ENCODE measurements at regions not wholly inside any gene's neighbourhood (a gene's known extent, or its start where the extent isn't known, plus 50 kb on each side); places are given as distances from the start of the nearest gene placed in this dataset.

DNA sequence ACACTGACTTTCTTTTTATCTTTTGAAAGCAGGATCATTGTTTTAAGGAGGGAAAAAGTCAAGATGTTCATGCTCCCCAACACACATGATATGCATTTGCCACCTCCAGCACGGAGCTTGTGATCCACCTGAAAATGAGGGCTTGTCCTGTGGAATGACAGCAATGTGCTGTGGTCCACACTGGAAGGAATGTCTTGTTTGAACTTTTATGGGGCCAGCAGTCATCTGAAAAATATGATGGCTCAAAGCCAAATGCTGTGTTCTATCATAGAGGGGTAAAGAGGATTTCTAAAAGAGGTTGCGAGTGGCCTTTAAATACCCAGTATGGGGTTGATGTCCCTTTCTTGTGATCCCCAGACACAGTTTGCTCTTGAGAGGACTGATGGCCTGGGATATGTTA, 226.5 kb upstream of the SPRED2 start:
- no peaks in the 10 kb centered on the region for H3K36me3 ChIP-seq
- no peak overlapping the region for H3K4me3 ChIP-seq
- ATAC-seq (ENCODE audit: insufficient number of reproducible peaks, low FRiP score, low read depth) = no peak
- H3K27ac ChIP-seq = no peak overlapping the region
- peaks cover 0 to 9% of the 10 kb centered on the region in 2 donors for H3K4me1 ChIP-seq (ENCODE audit: control insufficient read depth in 1 of 2, low read depth in 2 of 2)
- TF ChIP-seq, protein P1, sequence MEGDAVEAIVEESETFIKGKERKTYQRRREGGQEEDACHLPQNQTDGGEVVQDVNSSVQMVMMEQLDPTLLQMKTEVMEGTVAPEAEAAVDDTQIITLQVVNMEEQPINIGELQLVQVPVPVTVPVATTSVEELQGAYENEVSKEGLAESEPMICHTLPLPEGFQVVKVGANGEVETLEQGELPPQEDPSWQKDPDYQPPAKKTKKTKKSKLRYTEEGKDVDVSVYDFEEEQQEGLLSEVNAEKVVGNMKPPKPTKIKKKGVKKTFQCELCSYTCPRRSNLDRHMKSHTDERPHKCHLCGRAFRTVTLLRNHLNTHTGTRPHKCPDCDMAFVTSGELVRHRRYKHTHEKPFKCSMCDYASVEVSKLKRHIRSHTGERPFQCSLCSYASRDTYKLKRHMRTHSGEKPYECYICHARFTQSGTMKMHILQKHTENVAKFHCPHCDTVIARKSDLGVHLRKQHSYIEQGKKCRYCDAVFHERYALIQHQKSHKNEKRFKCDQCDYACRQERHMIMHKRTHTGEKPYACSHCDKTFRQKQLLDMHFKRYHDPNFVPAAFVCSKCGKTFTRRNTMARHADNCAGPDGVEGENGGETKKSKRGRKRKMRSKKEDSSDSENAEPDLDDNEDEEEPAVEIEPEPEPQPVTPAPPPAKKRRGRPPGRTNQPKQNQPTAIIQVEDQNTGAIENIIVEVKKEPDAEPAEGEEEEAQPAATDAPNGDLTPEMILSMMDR (IDR thresholded peaks at IDR 0.05) = no peak
- no peak for DNase-seq (ENCODE audit: low spot score)
- H3K27me3 ChIP-seq (replicated peaks; ENCODE audit: insufficient read depth) = no peaks in the 10 kb centered on the region
- no peaks in the 10 kb centered on the region for H3K9me3 ChIP-seq

DNA sequence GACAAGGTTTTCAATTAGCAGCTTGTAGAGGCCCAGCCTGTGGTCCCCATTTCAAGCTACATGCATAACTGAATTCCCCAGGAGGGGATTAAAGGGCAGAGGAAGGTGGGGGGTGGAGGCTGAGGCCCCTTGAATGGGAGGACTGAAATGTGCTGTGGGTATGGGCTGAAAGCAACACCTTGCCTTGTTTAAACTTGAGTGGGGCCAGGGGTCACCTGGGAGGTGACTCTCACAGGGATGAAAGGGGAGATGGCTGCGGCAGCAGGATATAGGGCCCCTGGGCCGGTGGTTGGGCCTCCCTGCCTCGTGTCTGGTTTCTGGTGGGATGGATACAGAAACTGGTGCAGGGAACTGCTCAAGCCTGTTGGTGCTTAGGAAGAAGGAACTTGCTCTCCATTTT, 225.9 kb upstream of the SPRED2 start:
- ATAC-seq (ENCODE audit: insufficient number of reproducible peaks, low FRiP score, low read depth) (no peak), DNase-seq (ENCODE audit: low spot score) (no peak)
- H3K36me3 ChIP-seq = no peaks in the 10 kb centered on the region
- no peaks in the 10 kb centered on the region for H3K9me3 ChIP-seq
- H3K4me1 ChIP-seq (ENCODE audit: control insufficient read depth in 1 of 2, low read depth in 2 of 2) = peaks cover 0 to 9% of the 10 kb centered on the region in 2 donors
- no peaks in the 10 kb centered on the region for H3K27me3 ChIP-seq (replicated peaks; ENCODE audit: insufficient read depth)
- H3K4me3 ChIP-seq = no peak overlapping the region
- no peak overlapping the region for H3K27ac ChIP-seq
- TF ChIP-seq, protein P1 (IDR thresholded peaks at IDR 0.05) = no peak

DNA sequence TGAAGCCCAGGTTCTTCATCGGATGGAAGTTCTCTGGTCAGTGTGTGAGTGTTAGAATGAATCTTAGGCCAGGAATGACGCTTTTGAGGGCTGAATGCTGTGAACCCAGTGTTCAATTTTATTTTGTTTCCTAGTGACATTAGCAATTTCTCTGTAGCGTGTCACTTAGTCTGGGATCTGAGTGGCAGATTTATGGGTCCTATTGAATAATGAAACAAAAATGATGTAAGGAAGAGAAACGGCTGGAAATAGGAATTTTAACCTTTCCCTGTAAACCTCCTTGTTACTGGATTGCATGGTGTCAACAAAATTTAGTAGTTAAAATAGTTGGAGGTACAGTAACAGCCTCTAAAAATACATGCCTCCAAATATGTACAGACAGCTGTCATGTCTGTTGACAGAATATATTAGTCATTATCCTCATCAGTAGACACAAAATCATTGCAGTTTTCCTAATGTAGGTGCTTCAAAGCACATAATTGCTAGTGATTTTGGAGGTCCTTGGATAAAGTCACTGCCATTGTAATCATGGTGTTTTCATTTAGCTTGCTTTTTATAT, 223.8 kb upstream of the SPRED2 start:
- Histone ChIP-seq H3K27me3 (replicated peaks; ENCODE audit: insufficient read depth) (no peaks in the 10 kb centered on the region), H3K4me1 (ENCODE audit: control insufficient read depth in 1 of 2, low read depth in 2 of 2) (no peaks in the 10 kb centered on the region), H3K4me3 (no peak overlapping the region), H3K36me3 (no peaks in the 10 kb centered on the region), H3K9me3 (no peaks in the 10 kb centered on the region), H3K27ac (no peak overlapping the region)
- DNase-seq (ENCODE audit: low spot score) (no peak), ATAC-seq (ENCODE audit: insufficient number of reproducible peaks, low FRiP score, low read depth) (no peak)
- TF ChIP-seq, protein P1 (IDR thresholded peaks at IDR 0.05) = no peak

DNA sequence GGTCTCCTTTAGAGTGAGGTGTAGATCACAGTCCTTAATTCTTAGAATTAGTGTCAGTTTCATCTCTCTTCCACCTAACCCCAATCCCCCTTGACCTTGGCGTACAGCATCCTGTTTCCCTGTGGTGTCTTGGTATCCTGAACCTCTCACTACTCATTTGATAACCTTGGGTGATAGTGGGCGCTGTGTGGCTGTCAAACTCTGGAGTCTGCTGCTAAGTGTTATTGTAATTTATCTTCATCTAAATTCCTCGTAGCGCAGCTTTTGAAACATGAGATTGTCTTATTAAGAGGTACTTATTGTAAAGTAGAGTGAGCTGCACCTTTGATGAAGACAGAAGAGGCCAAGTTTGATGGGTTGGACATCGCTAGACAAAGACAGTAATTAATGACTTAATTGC, 222.6 kb upstream of the SPRED2 start:
- Histone ChIP-seq H3K4me3 (no peak overlapping the region), H3K27ac (no peak overlapping the region), H3K9me3 (no peaks in the 10 kb centered on the region), H3K36me3 (no peaks in the 10 kb centered on the region), H3K27me3 (replicated peaks; ENCODE audit: insufficient read depth) (no peaks in the 10 kb centered on the region), H3K4me1 (ENCODE audit: control insufficient read depth in 1 of 2, low read depth in 2 of 2) (no peaks in the 10 kb centered on the region)
- ATAC-seq (ENCODE audit: insufficient number of reproducible peaks, low FRiP score, low read depth) = no peak
- TF ChIP-seq, protein P1 (IDR thresholded peaks at IDR 0.05) = no peak
- no peak for DNase-seq (ENCODE audit: low spot score)

DNA sequence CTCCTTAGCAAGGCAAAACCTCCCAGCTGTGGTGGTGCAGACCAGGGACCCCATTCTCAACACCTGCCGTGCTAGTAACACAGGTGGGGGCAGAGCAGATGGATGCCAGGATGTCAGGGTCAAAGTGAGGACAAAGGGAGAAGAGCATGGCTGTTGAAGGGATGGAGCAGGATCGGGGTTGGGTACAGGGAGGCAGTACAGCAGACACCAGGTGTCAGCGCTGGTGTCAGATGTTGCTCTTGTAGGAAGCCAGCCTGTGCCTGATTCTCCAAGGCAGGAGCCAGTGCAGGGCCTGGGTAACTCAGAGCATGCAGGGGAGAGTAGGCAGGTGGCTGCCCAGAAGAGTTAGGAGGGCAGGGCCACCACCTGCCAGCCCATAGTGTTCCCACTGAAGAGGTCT, 222.1 kb upstream of the SPRED2 start:
- H3K27ac ChIP-seq = no peak overlapping the region
- no peaks in the 10 kb centered on the region for H3K27me3 ChIP-seq (replicated peaks; ENCODE audit: insufficient read depth)
- no peaks in the 10 kb centered on the region for H3K9me3 ChIP-seq
- no peaks in the 10 kb centered on the region for H3K4me1 ChIP-seq (ENCODE audit: control insufficient read depth in 1 of 2, low read depth in 2 of 2)
- no peaks in the 10 kb centered on the region for H3K36me3 ChIP-seq
- TF ChIP-seq, protein P1 (IDR thresholded peaks at IDR 0.05) = no peak
- ATAC-seq (ENCODE audit: insufficient number of reproducible peaks, low FRiP score, low read depth) = no peak
- no peak for DNase-seq (ENCODE audit: low spot score)
- H3K4me3 ChIP-seq = no peak overlapping the region
